Inferior parietal cortex (tissue), 1 donor: ENCODE measurements at regions not wholly inside any gene's neighbourhood (a gene's known extent, or its start where the extent isn't known, plus 50 kb on each side); places are given as distances from the start of the nearest gene placed in this dataset.
"Not testable (repeated sequence)": the region's sequence is repeated elsewhere in the genome, so short reads cannot be mapped to it uniquely, and the experiment has no call there.

Source experiments
- DNase-seq: peaks from one replicate; pipeline ENCODE4 v3.0.0-alpha.2; 2016; ENCODE audit errors: extremely low spot score

DNA sequence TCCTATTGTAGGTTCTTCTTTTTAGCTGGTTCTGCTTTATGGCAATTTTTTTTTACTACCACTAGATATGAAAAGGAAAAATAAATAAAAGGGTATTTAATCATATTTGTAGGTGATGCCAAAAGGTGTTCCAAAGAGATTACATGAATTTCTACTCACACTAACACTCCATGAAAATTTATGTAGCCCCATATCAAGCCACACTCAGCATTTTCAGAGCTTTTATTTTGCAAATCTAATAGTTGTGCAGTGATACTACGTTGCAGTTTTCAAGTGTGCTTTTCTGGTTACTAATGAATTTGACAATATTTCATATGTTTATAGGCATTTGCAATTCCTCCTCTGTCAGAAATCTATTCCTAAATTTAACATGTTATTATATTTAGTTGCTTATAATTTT lies 363.9 kb upstream of the TMEFF2 start:
- DNase-seq = no peak

DNA sequence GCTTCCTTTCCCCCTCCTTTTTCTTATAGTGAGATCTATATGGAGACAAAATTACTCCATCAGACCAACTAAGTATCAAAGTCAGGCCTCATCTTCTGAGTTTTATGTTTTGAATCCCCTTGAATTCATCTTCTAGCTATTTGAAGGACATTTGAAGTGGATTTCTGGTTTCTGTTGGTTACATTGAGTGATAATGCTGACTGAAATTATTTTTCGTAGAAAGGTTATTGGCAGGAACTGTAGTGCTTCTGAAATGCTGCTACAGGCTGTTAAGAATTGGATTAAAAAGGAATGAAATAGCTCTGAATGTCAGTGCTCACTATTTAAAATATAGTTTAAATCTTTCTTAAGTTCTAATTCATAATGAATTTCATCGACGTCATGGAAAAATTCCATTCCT lies 361.0 kb upstream of the TMEFF2 start:
- no peak for DNase-seq

DNA sequence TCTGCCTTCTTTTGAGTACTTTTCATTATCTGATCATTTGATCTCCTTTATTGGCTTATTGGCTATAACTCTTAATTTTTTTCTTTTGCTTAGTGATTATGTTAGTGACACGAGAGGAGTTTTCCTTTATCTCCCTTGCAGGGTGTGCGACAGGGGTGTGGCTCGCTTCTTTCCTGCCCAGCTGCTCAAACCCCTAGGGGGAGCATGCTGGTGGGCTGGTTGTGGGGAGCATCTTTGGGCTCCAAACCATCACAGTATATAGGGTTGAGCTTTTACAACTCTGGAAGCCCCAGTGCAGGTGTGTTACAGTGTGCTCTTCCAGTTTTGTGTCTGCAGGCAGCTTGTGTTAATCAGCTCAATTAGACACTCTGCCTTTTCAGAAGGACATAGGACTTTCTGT lies 357.0 kb upstream of the TMEFF2 start:
- no peak for DNase-seq

DNA sequence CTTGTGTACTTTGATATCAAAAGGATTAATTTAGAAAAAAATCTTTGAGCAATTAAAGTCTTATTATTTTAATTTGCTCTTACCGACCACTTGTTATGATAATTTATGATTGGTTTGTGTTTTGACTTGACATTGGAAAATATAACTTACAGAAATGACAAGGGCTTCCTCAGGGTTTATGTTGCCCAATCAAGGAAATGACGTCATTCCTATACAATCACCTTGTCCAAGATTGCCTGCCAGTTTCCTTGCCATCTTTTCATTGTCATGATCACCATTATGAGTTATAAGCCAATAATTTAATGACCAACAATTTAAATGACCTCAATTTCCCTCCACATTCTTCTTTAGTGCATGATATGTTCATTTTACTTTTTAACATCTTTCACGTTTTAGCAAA lies 351.8 kb upstream of the TMEFF2 start:
- no peak for DNase-seq

DNA sequence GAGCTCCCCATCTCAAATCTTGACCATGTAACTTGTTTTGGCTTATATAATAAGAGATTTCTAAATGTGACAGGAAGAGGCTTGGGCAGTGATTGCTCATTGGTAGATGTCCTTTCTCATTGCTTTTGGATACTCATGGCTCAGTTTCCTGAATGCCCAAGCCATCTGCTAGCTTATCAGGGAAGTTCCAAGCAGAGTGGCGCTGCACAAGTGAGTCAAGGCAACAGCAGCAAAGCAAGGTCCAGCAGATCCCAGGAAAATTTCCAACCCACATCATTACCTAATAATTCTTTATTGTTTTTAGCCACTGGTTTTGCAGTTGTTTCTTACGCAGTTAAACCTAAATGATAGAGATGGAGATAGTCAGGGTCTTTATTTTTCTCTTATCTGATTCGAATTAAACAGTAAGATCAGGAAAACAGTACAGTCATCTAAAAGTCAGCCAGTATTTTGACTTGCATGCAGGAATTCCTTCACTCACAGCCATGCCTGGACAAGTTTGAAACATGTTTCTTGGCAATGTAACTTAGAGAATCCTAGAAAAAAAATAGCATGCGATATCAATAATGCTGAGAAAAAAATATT lies 349.7 kb upstream of the TMEFF2 start:
- no peak for DNase-seq

DNA sequence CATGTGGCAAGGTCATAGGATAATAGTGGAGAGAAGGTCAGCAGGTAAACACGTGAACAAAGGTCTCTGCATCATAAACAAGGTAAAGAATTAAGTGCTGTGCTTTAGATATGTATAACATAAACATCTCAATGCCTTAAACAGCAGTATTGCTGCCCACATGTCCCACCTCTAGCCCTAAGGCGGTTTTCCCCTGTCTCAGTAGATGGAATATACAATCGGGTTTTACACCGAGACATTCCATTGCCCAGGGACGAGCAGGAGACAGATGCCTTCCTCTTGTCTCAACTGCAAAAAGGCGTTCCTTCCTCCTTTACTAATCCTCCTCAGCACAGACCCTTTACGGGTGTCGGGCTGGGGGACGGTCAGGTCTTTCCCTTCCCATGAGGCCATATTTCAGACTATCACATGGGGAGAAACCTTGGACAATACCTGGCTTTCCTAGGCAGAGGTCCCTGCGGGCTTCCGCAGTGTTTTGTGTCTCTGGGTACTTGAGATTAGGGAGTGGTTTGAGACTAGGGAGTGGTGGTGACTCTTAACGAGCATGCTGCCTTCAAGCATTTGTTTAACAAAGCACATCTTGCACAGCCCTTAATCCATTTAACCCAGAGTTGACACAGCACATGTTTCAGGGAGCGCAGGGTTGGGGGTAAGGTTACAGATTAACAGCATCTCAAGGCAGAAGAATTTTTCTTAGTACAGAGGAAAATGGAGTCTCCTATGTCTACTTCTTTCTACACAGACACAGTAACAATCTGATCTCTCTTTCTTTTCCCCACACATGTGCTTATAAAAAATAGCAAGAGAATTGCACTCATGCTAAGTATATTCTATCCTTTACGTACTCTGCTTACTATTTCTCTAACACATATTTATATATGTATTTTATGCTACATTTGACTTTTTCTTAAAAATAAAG lies 347.7 kb upstream of the TMEFF2 start:
- DNase-seq = not testable (repeated sequence)

DNA sequence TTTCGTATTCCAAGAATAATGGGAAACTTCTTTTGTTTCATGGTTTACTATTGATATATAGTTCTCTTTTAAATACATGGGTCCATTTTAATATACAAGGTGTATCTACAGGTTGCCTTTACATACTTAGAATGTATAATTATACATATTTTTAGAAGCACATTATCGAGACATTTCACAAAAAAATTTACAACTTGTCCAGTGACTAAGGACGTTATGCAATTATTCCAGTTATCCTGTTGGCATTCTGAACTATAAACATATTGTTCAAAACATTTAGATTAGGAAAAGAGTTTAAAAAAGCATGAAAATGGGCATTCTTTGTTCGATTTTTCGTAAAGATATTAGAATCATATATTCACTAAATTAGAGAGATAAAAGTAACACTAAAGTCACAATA lies 344.6 kb upstream of the TMEFF2 start:
- DNase-seq = no peak

DNA sequence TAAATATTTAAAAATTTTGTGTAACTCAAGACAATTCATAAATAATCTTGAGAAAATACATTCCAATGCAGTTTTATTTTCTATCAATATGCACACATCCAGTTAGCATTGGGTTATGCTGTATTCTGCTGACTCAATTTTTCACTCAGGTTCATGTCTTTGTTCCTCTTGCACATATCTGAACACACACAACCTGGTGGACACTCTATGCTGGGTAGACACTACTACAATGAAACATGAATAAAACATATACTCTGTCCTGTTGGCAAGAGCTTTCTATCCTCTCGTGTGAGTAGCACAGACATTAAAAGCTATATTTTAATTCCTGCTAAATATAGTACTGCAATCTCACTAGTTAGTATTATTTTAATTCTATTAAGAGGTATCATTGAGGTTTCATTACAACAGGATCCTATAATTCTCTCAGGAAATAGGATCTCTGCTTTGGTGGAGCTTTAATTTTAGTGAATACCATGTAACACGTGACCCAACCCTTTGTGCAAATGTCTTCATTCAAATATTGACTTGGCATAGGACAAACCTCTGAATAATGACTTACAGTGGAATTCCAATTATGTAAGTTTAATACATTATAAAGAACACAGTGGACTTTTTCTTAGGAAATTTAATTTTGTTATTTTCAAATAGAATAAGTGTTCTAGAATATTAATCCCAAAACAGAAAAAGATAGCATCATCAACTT lies 342.3 kb upstream of the TMEFF2 start:
- DNase-seq = no peak

DNA sequence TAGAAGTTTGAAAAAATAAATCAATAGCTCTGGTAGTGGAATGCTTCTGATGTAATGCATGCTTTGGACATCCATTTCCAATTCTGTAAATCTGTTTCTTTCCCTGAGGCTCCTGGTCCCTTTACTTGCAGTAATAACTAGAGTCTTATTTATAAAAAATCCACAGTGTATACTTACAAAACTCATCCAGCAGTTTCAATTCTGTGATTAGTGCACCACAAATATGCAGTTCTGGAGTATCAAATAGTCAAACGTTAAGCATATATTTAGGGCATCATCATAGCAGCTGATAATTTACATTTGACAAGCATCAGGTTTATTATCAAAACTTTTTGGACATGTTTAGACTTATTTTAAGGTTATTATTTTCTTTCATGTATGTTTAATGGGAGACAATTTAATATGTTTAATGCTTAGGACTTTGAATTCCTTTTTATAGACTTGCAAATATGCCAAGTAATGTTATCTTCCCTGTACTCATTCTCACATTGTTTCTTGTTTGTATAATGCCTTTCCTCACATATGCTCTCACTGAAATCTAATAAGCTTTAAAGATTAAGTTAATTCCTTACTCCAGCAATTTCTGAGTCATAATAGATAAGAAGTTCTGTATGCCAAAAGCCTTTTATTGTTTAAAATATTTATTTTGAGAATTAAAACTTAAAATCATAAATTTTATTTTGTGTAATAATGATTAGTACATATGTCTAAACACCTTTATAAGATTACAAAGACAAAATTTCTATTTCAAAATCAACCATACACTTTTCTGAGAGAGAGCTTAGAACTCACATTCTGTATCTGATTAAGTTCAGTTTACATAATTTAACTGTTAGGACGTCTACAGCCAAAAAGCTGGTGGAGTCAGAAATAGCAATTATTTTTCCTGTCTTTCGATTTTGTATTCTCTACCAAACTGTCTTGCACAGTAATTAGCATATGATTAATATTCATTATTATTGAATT lies 341.5 kb upstream of the TMEFF2 start:
- no peak for DNase-seq

DNA sequence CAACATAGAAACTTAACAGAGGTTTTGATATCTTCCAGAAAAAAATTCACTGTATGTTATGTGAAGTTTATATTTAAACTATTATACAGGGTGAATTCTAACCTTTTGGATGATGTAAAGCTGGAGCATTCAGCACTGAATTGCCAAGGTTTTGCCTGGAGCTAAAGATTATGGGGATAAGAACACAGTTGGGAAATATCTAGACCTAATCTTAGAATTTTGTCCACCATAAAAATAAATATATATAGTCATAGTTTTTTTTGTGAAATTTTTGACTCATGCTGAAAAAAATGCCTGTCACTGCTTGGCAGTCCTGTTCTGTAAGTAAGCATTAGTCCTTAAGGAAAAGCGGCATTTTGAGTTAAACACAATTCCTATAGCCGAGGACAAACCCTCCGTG lies 339.3 kb upstream of the TMEFF2 start:
- no peak for DNase-seq

DNA sequence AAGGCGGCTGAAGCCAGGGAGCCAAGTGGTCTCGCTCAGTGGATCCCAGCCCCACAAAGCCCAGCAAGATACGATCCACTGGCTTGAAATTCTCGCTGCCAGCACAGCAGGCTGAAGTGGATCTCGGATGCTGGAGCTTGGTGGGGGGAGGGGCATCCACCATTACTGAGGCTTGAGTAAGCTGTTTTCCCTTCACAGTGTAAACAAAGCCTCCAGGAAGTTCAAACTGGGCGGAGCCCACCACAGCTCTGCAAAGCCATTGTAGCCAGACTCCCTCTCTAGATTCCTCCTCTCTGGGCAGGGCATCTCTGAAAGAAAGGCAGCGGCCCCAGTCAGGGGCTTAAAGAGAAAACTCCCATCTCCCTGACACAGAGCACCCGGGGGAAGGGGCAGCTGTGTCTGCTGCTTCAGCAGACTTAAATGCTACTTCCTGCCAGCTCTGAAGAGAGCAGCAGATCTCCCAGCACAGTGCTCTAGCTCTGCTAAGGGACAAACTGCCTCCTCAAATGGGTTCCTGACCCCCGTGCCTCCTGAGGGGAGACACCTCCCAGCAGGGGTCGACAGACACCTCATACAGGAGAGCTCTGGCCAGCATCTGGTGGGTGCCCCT lies 330.0 kb upstream of the TMEFF2 start:
- not testable (repeated sequence) for DNase-seq

DNA sequence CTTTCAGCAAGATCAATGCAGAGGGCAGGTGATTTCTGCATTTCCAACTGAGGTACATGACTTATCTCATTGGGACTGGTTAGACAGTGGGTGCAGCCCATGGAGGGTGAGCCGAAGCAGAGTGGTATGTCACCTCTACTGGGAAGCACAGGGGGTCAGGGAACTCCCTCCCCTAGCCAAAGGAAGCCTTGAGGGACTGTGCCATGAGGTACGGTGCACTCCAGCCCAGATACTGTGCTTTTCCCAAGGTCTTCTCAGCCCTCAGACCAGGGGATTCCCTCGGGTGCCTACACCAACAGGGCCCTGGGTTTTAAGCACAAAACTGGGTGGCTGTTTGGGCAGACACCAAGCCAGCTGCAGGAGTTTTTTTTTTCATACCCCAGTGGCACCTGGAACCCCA lies 329.5 kb upstream of the TMEFF2 start:
- not testable (repeated sequence) for DNase-seq

DNA sequence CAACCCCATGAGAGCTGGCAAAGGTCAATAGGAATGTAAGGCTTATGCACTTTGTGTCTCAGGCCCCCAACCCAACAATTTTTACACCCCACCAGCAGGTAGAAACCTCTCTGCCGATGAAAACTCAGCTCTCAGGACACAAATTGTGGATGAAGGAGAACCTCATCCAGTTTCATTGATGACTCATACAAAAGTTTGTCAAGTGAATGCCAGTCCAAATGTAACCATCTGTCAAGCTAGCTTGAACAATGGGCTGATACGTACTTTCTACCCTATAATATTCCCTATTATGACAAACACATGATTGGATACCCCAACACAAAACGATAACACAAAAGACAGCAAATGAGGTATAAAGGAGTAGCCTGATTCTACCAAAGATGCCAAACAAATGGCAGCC lies 321.2 kb upstream of the TMEFF2 start:
- no peak for DNase-seq

DNA sequence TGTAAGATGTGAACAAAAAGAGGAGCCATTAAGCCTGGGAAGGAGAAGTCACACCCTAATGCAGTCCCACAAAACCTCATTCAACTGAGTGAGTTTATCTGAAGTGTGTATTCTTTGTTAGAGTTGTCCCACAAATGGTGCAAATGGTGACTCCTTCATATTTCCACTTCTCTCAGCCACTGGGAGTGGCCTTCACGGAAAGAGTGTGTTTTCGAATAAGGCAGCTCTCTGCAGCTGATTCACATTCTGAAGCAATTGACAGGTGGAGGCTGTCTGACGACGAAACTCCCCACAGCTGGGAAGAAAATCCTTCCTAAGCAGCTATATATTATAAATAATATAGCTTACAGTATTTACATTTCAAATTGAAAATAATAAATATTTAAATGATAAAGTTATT lies 318.8 kb upstream of the TMEFF2 start:
- no peak for DNase-seq

DNA sequence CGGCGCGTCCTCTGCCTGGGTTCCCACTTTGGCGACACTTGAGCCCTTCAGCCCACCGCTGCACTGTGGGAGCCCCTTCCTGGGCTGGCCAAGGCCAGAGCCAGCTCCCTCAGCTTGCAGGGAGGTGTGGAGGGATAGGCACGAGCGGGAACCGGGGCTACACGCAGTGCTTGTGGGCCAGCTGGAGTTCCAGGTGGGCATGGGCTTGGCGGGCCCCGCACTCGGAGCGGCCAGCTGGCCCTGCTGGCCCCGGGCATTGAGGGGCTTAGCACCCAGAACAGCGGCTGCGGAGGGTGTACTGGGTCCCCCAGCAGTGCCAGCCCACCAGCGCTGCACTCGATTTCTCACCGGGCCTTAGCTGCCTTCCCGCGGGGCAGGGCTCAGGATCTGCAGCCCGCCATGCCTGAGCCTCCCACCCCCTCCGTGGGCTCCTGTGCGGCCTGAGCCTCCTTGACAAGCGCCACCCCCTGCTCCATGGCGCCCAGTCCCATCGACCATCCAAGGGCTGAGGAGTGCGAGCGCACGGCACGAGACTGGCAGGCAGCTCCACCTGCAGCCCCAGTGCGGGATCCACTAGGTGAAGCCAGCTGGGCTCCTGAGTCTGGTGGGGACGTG lies 313.2 kb upstream of the TMEFF2 start:
- DNase-seq = not testable (repeated sequence)

DNA sequence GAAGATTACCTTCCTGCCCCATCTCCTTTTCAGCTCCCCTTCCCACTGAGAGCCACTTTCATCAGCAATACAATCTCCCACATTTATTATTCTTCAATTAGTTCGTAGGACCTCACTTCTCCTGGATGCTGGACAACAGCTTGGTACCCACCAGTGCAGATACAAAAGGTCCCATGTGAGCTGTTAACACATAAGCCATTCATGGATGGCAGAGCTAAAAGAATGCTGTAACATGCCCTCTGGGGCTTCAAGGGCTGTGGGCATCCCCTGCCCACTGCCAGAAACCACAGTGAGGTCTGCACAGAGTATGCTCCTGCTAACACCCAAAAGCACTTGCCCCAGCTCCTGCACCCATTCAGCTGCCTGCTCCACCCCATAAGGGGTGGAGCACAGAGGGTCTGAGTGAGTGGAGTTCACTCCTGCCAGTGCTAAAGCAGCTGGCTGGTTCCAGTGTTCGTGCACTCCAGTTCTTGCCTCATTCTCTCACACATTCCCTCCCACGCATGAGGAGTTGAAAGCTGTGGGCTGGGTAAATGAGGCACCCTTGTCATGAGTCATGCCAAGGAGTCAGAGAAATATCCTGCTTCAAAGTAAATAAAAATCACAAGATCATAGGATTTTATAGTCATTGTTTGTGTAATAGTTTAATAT lies 305.9 kb upstream of the TMEFF2 start:
- DNase-seq = no peak

DNA sequence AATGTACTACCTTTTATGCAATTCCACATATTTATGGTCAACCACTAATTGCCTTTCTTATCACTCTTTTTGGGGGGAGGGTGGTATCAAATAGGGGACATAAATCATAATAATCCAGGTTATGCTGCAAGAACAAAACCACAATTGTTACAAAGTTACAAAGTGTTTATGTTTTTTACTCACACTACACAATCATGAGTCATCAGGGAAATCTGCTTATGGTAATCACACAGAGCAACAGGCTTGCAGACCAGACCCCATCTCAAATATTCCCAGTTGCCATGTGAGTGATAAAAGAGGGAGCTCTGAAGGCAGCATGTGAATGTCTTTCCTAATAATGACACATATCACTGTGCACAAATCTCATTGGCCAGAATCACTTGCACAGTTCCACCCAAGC lies 304.7 kb upstream of the TMEFF2 start:
- no peak for DNase-seq

DNA sequence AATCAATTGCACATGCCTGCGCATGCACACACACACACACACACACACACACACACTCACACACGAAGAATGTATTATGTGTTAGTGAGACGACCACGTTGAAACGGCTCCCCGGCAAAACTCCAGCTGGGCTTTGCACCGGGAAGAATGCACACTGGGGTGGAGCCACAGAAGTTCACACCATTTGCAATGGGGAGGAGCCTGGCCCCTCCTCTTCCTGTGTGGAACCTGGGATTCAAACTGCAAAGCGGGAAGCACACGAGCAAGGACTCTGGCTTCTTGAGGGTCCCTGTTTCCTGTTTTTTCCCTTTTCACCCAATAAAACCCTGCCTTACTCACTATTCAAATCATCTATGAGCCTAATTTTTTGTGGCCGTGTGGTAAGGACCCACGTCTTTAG lies 304.0 kb upstream of the TMEFF2 start:
- DNase-seq = no peak

DNA sequence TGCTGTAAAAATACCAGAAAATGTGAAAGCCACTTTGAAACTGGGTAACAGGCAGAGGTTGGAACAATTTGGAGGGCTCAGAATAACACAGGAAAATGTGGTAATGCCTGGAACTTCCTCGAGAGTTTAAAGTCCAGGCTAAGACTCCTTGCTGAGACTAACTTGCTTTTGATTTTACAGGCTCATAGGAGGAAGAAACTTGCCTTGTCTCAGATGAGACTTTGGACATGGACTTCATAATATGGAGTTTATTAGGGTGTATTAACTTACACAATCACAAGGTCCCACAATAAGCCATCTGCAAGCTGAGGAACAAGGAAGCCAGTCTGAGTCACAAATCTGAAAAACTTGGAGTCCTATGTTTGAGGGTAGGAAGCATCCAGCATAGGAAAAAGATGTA lies 293.4 kb upstream of the TMEFF2 start:
- not testable (repeated sequence) for DNase-seq

DNA sequence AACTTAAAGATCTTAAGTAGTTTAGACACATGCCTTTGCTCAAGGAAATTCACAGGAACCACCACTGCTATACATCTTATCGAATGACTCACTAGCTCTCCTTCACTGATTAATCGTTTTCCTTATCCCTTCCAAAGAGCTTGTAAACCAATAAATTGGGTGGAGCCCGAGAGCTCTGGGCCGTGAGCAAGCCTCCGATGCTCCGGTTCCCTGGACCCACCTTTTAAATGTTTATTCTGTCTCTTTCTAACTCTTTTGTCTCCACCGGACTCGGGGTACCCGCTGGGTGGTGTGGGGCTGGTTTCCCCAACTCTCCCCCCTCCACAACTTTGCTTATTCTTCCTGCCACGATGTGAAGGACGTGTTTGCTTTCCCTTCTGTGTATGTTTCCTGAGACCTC lies 292.9 kb upstream of the TMEFF2 start:
- DNase-seq = no peak
